A549 (cell line): ENCODE measurements at regions not wholly inside any gene's neighbourhood (a gene's known extent, or its start where the extent isn't known, plus 50 kb on each side); places are given as distances from the start of the nearest gene placed in this dataset.

ENCODE experiments used
- CTCF ChIP-seq: fragments of >200 bp; sonication (Bioruptor Twin); formaldehyde crosslinking; IDR thresholded peaks from 3 replicates; pipeline ENCODE4 v1.5.1; 2016
- ELK1 ChIP-seq: fragments of 150-350 bp; IDR thresholded peaks from 2 replicates; pipeline ENCODE4 v1.6.1; 2014; ENCODE audit warnings: low read depth, mild to moderate bottlenecking, low read length
- HDAC2 ChIP-seq: fragments of 200-600 bp; sonication (generic); IDR thresholded peaks from 2 replicates; pipeline ENCODE4 v1.6.1; 2016
- JUN ChIP-seq, 2 experiments: fragments of >200 bp; sonication (Bioruptor Twin); formaldehyde crosslinking; IDR thresholded peaks; 2 replicates in 1 of 2; 3 replicates in 1 of 2; pipeline ENCODE4 v1.6.1; 2016 to 2017
- REST ChIP-seq: fragments of 200-600 bp; sonication (generic); IDR thresholded peaks from 2 replicates; pipeline ENCODE4 v1.6.1; 2016; ENCODE audit warnings: antibody characterized with exemption, mild to moderate bottlenecking, moderate library complexity
- RFX5 ChIP-seq: fragments of 450-650 bp; IDR thresholded peaks from 2 replicates; pipeline ENCODE4 v1.7.1; 2014; ENCODE audit warnings: antibody characterized with exemption, mild to moderate bottlenecking, moderate library complexity

GRCh38 chr4:141899103-141899502 is 262.7 kb downstream of the IL15 start:
- no peak for TF ChIP-seq HDAC2
- TF ChIP-seq JUN (IDR thresholded peaks at IDR 0.05), result no peak
- TF ChIP-seq RFX5, result no peak
- TF ChIP-seq CTCF, result no peak
- no peak for TF ChIP-seq ELK1
- no peak for TF ChIP-seq REST
